ENCODE measurements at regions not wholly inside any gene's neighbourhood (a gene's known extent, or its start where the extent isn't known, plus 50 kb on each side); places are given as distances from the start of the nearest gene placed in this dataset.

DNA sequence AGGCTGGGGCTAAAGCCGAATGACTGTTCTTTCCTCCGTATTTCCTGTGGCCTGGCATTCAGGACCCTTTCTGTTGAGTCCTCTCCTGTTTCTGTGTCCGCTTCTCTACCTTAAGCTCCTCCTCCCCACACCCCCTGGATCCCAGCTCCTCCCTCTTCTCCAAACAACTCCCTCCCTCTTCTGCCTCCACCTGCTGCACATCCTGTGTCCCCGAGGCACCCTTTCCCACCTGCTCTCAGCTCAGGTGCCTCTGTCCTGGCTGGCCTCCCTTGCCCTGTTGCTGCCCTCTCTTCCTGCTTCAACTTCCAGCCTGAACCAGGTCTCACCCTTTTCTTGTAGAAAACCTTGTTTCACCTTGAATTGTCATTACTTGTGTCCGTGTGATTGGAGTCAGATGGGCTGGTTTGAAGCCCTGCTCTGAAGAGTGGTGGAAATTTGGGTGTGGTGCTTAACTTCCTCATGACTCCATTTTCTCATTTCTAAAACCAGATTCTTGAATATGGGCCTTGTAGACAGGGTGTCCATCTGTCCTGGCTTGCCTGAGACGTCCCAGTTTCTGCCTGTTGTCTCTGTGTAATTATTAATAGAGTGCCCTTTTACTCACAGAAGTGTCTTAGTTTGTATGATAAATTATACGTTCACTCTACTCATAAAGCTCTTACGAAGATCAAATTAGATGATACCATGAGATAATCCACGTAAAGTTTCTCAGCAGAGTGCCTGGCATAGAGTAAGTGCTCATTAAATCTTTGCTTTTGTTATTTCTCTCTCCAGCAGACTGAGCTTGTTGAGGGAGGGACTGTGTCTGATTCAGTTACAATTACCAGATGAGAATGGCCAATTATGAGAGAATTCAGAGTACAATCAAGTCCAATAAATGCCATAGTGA lies 58.9 kb upstream of the TRABD2B start:
- Histone ChIP-seq H3K27me3 (ENCODE audit: insufficient read depth) (no peaks in the 10 kb centered on the region), H3K27ac (ENCODE audit: low read depth) (no peak overlapping the region), H4K20me1 (replicated peaks; ENCODE audit: insufficient read depth) (no peaks in the 10 kb centered on the region), H3K79me2 (replicated peaks; ENCODE audit: insufficient read depth) (no peaks in the 10 kb centered on the region), H3K36me3 (ENCODE audit: insufficient read depth) (no peaks in the 10 kb centered on the region), H2AFZ (no peak overlapping the region; the same call in 1 of the 2 replicates), H3F3A (replicated peaks; ENCODE audit: low read depth) (no peaks in the 10 kb centered on the region), H3K9me2 (ENCODE audit: insufficient read depth) (no peaks in the 10 kb centered on the region), H3K4me2 (peak overlapping the region; percentile 38; the same call in 1 of the 2 replicates), H3K4me1 (ENCODE audit: insufficient read depth) (no peaks in the 10 kb centered on the region), H3K4me3 (no peak overlapping the region)
- no peaks in the 10 kb centered on the region for H3K36me3 Mint-ChIP-seq (ENCODE audit: low read depth)
- ATAC-seq (peak; percentile 93), DNase-seq (ENCODE audit: low spot score) (peak; percentile 82)
- H3K4me3 Mint-ChIP-seq, result no peak overlapping the region; the same call in 2 of the 3 replicates
- no peak for TF ChIP-seq POLR2AphosphoS5 (IDR thresholded peaks at IDR 0.05; ENCODE audit: low read depth)
- TF ChIP-seq JUNB (IDR thresholded peaks at IDR 0.05; ENCODE audit: unreplicated experiment), result no peak
- TF ChIP-seq, protein P1, sequence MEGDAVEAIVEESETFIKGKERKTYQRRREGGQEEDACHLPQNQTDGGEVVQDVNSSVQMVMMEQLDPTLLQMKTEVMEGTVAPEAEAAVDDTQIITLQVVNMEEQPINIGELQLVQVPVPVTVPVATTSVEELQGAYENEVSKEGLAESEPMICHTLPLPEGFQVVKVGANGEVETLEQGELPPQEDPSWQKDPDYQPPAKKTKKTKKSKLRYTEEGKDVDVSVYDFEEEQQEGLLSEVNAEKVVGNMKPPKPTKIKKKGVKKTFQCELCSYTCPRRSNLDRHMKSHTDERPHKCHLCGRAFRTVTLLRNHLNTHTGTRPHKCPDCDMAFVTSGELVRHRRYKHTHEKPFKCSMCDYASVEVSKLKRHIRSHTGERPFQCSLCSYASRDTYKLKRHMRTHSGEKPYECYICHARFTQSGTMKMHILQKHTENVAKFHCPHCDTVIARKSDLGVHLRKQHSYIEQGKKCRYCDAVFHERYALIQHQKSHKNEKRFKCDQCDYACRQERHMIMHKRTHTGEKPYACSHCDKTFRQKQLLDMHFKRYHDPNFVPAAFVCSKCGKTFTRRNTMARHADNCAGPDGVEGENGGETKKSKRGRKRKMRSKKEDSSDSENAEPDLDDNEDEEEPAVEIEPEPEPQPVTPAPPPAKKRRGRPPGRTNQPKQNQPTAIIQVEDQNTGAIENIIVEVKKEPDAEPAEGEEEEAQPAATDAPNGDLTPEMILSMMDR (conservative IDR thresholded peaks at IDR 0.05; ENCODE audit: low read depth in 2 of 2), result no peak
- no peak for TF ChIP-seq EZH2 (IDR thresholded peaks at IDR 0.05; ENCODE audit: low read depth, unreplicated experiment)
- no peak for TF ChIP-seq ZNF331 (CRISPR knock-in tag; IDR thresholded peaks at IDR 0.05; ENCODE audit: low read depth)
- TF ChIP-seq NANOG (IDR thresholded peaks at IDR 0.05; ENCODE audit: borderline replicate concordance), result no peak
- TF ChIP-seq, protein P2, sequence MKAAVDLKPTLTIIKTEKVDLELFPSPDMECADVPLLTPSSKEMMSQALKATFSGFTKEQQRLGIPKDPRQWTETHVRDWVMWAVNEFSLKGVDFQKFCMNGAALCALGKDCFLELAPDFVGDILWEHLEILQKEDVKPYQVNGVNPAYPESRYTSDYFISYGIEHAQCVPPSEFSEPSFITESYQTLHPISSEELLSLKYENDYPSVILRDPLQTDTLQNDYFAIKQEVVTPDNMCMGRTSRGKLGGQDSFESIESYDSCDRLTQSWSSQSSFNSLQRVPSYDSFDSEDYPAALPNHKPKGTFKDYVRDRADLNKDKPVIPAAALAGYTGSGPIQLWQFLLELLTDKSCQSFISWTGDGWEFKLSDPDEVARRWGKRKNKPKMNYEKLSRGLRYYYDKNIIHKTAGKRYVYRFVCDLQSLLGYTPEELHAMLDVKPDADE (IDR thresholded peaks at IDR 0.05), result no peak
- TF ChIP-seq STAT1 (IDR thresholded peaks at IDR 0.05; ENCODE audit: unreplicated experiment), result no peak
- TF ChIP-seq ZNF462 (CRISPR knock-in tag; IDR thresholded peaks at IDR 0.05), result no peak
- TF ChIP-seq CREB1 (CRISPR knock-in tag; IDR thresholded peaks at IDR 0.05; ENCODE audit: low read depth), result no peak
- TF ChIP-seq, protein P3, sequence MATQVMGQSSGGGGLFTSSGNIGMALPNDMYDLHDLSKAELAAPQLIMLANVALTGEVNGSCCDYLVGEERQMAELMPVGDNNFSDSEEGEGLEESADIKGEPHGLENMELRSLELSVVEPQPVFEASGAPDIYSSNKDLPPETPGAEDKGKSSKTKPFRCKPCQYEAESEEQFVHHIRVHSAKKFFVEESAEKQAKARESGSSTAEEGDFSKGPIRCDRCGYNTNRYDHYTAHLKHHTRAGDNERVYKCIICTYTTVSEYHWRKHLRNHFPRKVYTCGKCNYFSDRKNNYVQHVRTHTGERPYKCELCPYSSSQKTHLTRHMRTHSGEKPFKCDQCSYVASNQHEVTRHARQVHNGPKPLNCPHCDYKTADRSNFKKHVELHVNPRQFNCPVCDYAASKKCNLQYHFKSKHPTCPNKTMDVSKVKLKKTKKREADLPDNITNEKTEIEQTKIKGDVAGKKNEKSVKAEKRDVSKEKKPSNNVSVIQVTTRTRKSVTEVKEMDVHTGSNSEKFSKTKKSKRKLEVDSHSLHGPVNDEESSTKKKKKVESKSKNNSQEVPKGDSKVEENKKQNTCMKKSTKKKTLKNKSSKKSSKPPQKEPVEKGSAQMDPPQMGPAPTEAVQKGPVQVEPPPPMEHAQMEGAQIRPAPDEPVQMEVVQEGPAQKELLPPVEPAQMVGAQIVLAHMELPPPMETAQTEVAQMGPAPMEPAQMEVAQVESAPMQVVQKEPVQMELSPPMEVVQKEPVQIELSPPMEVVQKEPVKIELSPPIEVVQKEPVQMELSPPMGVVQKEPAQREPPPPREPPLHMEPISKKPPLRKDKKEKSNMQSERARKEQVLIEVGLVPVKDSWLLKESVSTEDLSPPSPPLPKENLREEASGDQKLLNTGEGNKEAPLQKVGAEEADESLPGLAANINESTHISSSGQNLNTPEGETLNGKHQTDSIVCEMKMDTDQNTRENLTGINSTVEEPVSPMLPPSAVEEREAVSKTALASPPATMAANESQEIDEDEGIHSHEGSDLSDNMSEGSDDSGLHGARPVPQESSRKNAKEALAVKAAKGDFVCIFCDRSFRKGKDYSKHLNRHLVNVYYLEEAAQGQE (IDR thresholded peaks at IDR 0.05; ENCODE audit: unreplicated experiment), result no peak
- TF ChIP-seq ZNF114 (CRISPR knock-in tag; IDR thresholded peaks at IDR 0.05), result no peak
- no peak for TF ChIP-seq EZH2phosphoT487 (IDR thresholded peaks at IDR 0.05; ENCODE audit: unreplicated experiment)
- peaks cover 9% of the 10 kb centered on the region; the same call in 2 of the 3 replicates for H3K4me1 Mint-ChIP-seq
- H3K9me3 Mint-ChIP-seq, result no peaks in the 10 kb centered on the region
- peaks cover 28% of the 10 kb centered on the region for H3K27me3 Mint-ChIP-seq (ENCODE audit: insufficient read depth, low read depth, poor library complexity)
- no peak overlapping the region for H3K27ac Mint-ChIP-seq
